GM18861 (cell line): ENCODE measurements at regions not wholly inside any gene's neighbourhood (a gene's known extent, or its start where the extent isn't known, plus 50 kb on each side); places are given as distances from the start of the nearest gene placed in this dataset.
"Not testable (repeated sequence)": the region's sequence is repeated elsewhere in the genome, so short reads cannot be mapped to it uniquely, and the experiment has no call there.

ENCODE experiments used
- ATAC-seq: cut with Tn5 transposase; IDR thresholded peaks from one replicate; pipeline ENCODE4 v1.9.1; 2021; ENCODE audit not compliant: unreplicated experiment

GRCh38 chr3:161894657-161895056 is 398.0 kb downstream of the OTOL1 start:
- ATAC-seq, result no peak

GRCh38 chr3:161905520-161906132 is 409.0 kb downstream of the OTOL1 start:
- ATAC-seq, result no peak

GRCh38 chr3:161913786-161914389 is 417.3 kb downstream of the OTOL1 start:
- ATAC-seq, result no peak

- ATAC-seq, result no peak
These were observed 418.3 kb downstream of the OTOL1 start for GRCh38 chr3:161914703-161915417.

- no peak for ATAC-seq
These were observed 418.8 kb downstream of the OTOL1 start for GRCh38 chr3:161915418-161915750.

GRCh38 chr3:161920196-161920595 is 423.6 kb downstream of the OTOL1 start:
- no peak for ATAC-seq

GRCh38 chr3:161925749-161926360 is 429.2 kb downstream of the OTOL1 start:
- no peak for ATAC-seq

GRCh38 chr3:161927131-161927530 is 430.5 kb downstream of the OTOL1 start:
- no peak for ATAC-seq

GRCh38 chr3:161939918-161940620 is 443.5 kb downstream of the OTOL1 start:
- ATAC-seq, result no peak

GRCh38 chr3:161940621-161940965 is 444.0 kb downstream of the OTOL1 start:
- ATAC-seq, result no peak

GRCh38 chr3:161941891-161942290 is 445.3 kb downstream of the OTOL1 start:
- no peak for ATAC-seq

- not testable (repeated sequence) for ATAC-seq
These were observed 447.3 kb downstream of the OTOL1 start for GRCh38 chr3:161943801-161944345.

- ATAC-seq, result no peak
These were observed 449.9 kb downstream of the OTOL1 start for GRCh38 chr3:161946443-161946960.

GRCh38 chr3:161950318-161950868 is 453.8 kb downstream of the OTOL1 start:
- ATAC-seq, result no peak

- no peak for ATAC-seq
These were observed 460.9 kb downstream of the OTOL1 start for GRCh38 chr3:161957467-161957866.

- ATAC-seq, result no peak
These were observed 468.2 kb downstream of the OTOL1 start for GRCh38 chr3:161964857-161965256.

GRCh38 chr3:161969867-161970266 is 473.3 kb downstream of the OTOL1 start:
- ATAC-seq, result no peak

GRCh38 chr3:161975201-161975600 is 478.6 kb downstream of the OTOL1 start:
- ATAC-seq, result no peak

GRCh38 chr3:161977063-161977462 is 480.5 kb downstream of the OTOL1 start:
- no peak for ATAC-seq

- no peak for ATAC-seq
These were observed 481.2 kb downstream of the OTOL1 start for GRCh38 chr3:161977850-161978249.

- ATAC-seq, result no peak
These were observed 491.3 kb downstream of the OTOL1 start for GRCh38 chr3:161987933-161988332.
